ENCODE measurements at regions not wholly inside any gene's neighbourhood (a gene's known extent, or its start where the extent isn't known, plus 50 kb on each side); places are given as distances from the start of the nearest gene placed in this dataset.
"Not testable (repeated sequence)": the region's sequence is repeated elsewhere in the genome, so short reads cannot be mapped to it uniquely, and the experiment has no call there.

DNA sequence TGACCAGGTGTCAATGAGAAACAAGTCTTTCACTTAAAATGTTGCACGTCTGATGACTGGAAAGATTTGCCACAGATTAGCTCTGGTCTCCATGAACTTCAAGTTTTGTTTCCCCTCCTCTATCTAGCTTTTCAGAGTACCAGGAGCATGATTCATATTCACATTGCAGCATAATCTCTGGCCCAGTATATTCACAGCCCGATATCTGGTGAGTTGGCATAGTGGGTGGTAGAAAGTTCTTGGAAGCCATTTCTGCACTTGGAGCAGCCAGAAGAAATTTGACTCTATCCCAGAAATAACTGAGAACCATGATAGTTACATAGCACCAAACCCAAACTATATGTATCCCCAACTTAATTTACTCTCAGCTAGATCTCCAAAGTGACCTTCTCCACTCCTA is 503.9 kb downstream of the PID1 start:
- H3K4me1 ChIP-seq (ENCODE audit: control insufficient read depth, extremely low read depth, insufficient read depth, low read length): peaks cover 3% of the 10 kb centered on the region
- H3K27ac ChIP-seq (ENCODE audit: insufficient read depth, low read length): no peak overlapping the region
- no peaks in the 10 kb centered on the region for H4K20me1 ChIP-seq (ENCODE audit: control insufficient read depth, extremely low read depth, insufficient read depth, low read length)
- H3K4me3 ChIP-seq (replicated peaks in 1 of 4; ENCODE audit: control extremely low read depth in 1 of 4, insufficient read depth in 1 of 4, low read depth in 3 of 4, low read length in 4 of 4): no peak overlapping the region
- TF ChIP-seq EZH2 (IDR thresholded peaks at IDR 0.05; ENCODE audit: low read length, missing control alignments): no peak
- TF ChIP-seq, protein P1, sequence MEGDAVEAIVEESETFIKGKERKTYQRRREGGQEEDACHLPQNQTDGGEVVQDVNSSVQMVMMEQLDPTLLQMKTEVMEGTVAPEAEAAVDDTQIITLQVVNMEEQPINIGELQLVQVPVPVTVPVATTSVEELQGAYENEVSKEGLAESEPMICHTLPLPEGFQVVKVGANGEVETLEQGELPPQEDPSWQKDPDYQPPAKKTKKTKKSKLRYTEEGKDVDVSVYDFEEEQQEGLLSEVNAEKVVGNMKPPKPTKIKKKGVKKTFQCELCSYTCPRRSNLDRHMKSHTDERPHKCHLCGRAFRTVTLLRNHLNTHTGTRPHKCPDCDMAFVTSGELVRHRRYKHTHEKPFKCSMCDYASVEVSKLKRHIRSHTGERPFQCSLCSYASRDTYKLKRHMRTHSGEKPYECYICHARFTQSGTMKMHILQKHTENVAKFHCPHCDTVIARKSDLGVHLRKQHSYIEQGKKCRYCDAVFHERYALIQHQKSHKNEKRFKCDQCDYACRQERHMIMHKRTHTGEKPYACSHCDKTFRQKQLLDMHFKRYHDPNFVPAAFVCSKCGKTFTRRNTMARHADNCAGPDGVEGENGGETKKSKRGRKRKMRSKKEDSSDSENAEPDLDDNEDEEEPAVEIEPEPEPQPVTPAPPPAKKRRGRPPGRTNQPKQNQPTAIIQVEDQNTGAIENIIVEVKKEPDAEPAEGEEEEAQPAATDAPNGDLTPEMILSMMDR (conservative IDR thresholded peaks at IDR 0.05 in 1 of 2, IDR thresholded peaks at IDR 0.05 in 1 of 2; ENCODE audit: low read depth in 1 of 2, low read length in 2 of 2): no peak
- no peak overlapping the region for H2AFZ ChIP-seq (ENCODE audit: low read length)
- no peak overlapping the region for H3K9ac ChIP-seq (ENCODE audit: insufficient read depth, low read length)
- DNase-seq (ENCODE audit: low read depth in 2 of 2): peak; percentile 65 to 80
- no peaks in the 10 kb centered on the region for H3K27me3 ChIP-seq (ENCODE audit: control insufficient read depth, insufficient read depth, low read length)
- no peaks in the 10 kb centered on the region for H3K79me2 ChIP-seq (ENCODE audit: control insufficient read depth, insufficient read depth, low read length)
- H3K9me3 ChIP-seq (ENCODE audit: control insufficient read depth, insufficient read depth, low read depth, low read length): no peaks in the 10 kb centered on the region
- no peaks in the 10 kb centered on the region for H3K36me3 ChIP-seq (ENCODE audit: control insufficient read depth, insufficient read depth, low read length)
- H3K4me2 ChIP-seq (ENCODE audit: extremely low read depth, insufficient read depth, low read length): no peak overlapping the region

DNA sequence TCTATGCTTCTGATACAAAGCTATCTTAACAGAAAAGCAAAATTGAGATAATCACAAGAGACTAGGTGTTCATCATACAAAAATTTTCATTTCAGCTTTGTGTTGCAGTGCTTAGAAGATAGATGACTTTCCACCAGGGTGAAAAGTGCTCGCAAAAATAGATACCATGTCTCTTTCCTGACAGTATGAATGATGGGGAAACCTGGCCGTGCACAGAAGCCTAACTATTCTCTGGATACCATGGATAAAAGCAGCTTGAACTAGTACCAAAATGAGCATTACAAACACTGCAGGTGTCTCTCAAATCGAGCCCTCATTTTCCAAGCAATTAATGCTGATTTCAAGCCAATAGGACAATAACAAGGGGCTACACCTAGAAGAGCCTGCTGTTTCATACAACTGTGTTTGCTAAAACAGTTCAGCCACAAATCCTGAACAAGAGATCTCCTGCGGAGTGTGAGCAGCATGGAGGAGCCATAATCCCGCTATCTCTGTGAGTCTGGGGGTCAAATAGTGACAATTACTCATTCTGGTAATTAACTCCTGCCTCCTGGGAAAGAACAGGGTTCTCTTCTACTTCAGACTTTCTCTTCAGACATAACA is 507.6 kb downstream of the PID1 start:
- Histone ChIP-seq H3K4me2 (ENCODE audit: extremely low read depth, insufficient read depth, low read length) (no peak overlapping the region), H3K4me1 (ENCODE audit: control insufficient read depth, extremely low read depth, insufficient read depth, low read length) (no peaks in the 10 kb centered on the region), H3K9me3 (ENCODE audit: control insufficient read depth, insufficient read depth, low read depth, low read length) (no peaks in the 10 kb centered on the region), H3K9ac (ENCODE audit: insufficient read depth, low read length) (no peak overlapping the region), H4K20me1 (ENCODE audit: control insufficient read depth, extremely low read depth, insufficient read depth, low read length) (no peaks in the 10 kb centered on the region), H3K36me3 (ENCODE audit: control insufficient read depth, insufficient read depth, low read length) (no peaks in the 10 kb centered on the region), H3K27ac (ENCODE audit: insufficient read depth, low read length) (no peak overlapping the region), H3K4me3 (replicated peaks in 1 of 4; ENCODE audit: control extremely low read depth in 1 of 4, insufficient read depth in 1 of 4, low read depth in 3 of 4, low read length in 4 of 4) (no peak overlapping the region), H3K79me2 (ENCODE audit: control insufficient read depth, insufficient read depth, low read length) (no peaks in the 10 kb centered on the region), H3K27me3 (ENCODE audit: control insufficient read depth, insufficient read depth, low read length) (no peaks in the 10 kb centered on the region), H2AFZ (ENCODE audit: low read length) (no peak overlapping the region)
- no peak for DNase-seq (ENCODE audit: low read depth in 2 of 2)
- TF ChIP-seq EZH2 (IDR thresholded peaks at IDR 0.05; ENCODE audit: low read length, missing control alignments): no peak
- TF ChIP-seq, protein P1 (conservative IDR thresholded peaks at IDR 0.05 in 1 of 2, IDR thresholded peaks at IDR 0.05 in 1 of 2; ENCODE audit: low read depth in 1 of 2, low read length in 2 of 2): no peak

DNA sequence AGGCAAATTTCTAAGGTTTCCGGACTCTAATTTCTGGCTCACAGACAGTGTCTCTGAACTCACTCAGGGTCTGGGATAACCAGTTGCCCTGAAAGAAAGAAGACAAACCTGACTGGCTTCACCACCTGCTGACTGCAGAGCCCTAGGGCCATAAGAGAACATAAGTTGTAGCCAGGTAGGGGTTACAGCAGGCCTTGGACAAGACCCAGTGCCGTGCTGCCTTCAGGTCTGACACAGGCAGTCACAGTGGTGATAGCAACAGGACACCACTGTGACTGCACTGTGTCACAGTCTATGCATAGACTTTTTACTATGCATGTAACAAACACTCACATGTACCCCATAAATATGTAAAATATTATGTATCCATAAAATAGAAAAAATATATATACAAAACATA is 508.5 kb downstream of the PID1 start:
- Histone ChIP-seq H3K9ac (ENCODE audit: insufficient read depth, low read length) (no peak overlapping the region), H3K27ac (ENCODE audit: insufficient read depth, low read length) (no peak overlapping the region), H3K4me2 (ENCODE audit: extremely low read depth, insufficient read depth, low read length) (no peak overlapping the region), H3K79me2 (ENCODE audit: control insufficient read depth, insufficient read depth, low read length) (no peaks in the 10 kb centered on the region), H4K20me1 (ENCODE audit: control insufficient read depth, extremely low read depth, insufficient read depth, low read length) (no peaks in the 10 kb centered on the region), H3K27me3 (ENCODE audit: control insufficient read depth, insufficient read depth, low read length) (no peaks in the 10 kb centered on the region), H3K36me3 (ENCODE audit: control insufficient read depth, insufficient read depth, low read length) (no peaks in the 10 kb centered on the region), H2AFZ (ENCODE audit: low read length) (no peak overlapping the region), H3K4me1 (ENCODE audit: control insufficient read depth, extremely low read depth, insufficient read depth, low read length) (no peaks in the 10 kb centered on the region), H3K9me3 (ENCODE audit: control insufficient read depth, insufficient read depth, low read depth, low read length) (no peaks in the 10 kb centered on the region), H3K4me3 (replicated peaks in 1 of 4; ENCODE audit: control extremely low read depth in 1 of 4, insufficient read depth in 1 of 4, low read depth in 3 of 4, low read length in 4 of 4) (no peak overlapping the region)
- no peak for TF ChIP-seq EZH2 (IDR thresholded peaks at IDR 0.05; ENCODE audit: low read length, missing control alignments)
- TF ChIP-seq, protein P1 (conservative IDR thresholded peaks at IDR 0.05 in 1 of 2, IDR thresholded peaks at IDR 0.05 in 1 of 2; ENCODE audit: low read depth in 1 of 2, low read length in 2 of 2): no peak
- no peak for DNase-seq (ENCODE audit: low read depth in 2 of 2)

DNA sequence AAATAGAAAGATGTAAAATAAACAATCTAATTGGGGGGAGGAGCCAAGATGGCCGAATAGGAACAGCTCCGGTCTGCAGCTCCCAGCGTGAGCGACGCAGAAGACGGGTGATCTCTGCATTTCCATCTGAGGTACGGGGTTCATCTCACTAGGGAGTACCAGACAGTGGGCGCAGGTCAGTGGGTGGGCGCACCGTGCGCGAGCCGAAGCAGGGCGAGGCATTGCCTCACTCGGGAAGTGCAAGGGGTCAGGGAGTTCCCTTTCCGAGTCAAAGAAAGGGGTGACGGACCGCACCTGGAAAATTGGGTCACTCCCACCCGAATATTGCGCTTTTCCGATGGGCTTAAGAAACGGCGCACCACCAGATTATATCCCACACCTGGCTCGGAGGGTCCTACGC is 515.4 kb downstream of the PID1 start:
- H3K79me2 ChIP-seq (ENCODE audit: control insufficient read depth, insufficient read depth, low read length); H4K20me1 ChIP-seq (ENCODE audit: control insufficient read depth, extremely low read depth, insufficient read depth, low read length); H3K36me3 ChIP-seq (ENCODE audit: control insufficient read depth, insufficient read depth, low read length); H3K9me3 ChIP-seq (ENCODE audit: control insufficient read depth, insufficient read depth, low read depth, low read length); H3K4me2 ChIP-seq (ENCODE audit: extremely low read depth, insufficient read depth, low read length); DNase-seq (ENCODE audit: low read depth in 2 of 2); H3K27me3 ChIP-seq (ENCODE audit: control insufficient read depth, insufficient read depth, low read length); H3K4me1 ChIP-seq (ENCODE audit: control insufficient read depth, extremely low read depth, insufficient read depth, low read length); H3K4me3 ChIP-seq (replicated peaks in 1 of 4; ENCODE audit: control extremely low read depth in 1 of 4, insufficient read depth in 1 of 4, low read depth in 3 of 4, low read length in 4 of 4); H3K27ac ChIP-seq (ENCODE audit: insufficient read depth, low read length); H2AFZ ChIP-seq (ENCODE audit: low read length); H3K9ac ChIP-seq (ENCODE audit: insufficient read depth, low read length): not testable (repeated sequence)
